Glomerular visceral epithelial cell (primary cell): ENCODE measurements at regions not wholly inside any gene's neighbourhood (a gene's known extent, or its start where the extent isn't known, plus 50 kb on each side); places are given as distances from the start of the nearest gene placed in this dataset.

Source experiments
- DNase-seq: peaks from one replicate; pipeline ENCODE4 v3.0.0-alpha.2; 2016; ENCODE audit errors: extremely low spot score

DNA sequence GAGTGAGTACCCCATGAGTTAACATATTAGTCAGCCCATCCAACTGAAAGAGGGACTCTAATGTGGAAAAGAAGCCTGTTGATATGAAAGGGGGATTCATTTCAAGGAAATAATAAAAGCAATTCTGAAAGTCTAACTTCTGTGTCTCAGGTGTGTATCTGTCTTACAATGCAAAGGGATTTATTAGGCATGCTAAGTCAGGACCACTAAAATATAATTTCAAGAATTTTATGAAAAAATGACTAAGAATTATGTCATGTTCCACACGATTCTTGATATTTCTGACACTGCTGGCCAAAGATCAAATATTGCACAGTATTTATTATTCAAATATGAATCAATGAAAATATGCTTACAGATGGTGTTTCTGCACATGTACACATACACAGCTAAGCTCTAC lies 130.8 kb downstream of the KLF12 start:
- no peak for DNase-seq

DNA sequence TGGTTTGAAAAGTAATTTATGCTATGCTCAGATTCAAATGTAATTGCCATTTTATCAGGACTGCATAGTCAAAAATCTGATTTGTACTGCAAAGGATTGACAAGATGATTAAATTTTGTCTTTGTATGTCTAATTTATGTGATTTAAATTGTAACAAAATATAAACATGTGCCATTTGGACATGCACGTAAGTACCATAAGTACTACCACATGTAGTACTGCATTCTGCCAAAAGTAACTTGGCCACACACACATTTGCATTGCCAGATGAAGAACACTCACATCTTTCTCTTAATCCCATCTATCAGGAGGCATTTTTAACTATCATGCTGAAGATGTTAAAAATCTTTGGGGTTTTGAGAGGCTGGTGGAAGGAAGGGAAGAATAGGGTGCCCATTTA lies 133.3 kb downstream of the KLF12 start:
- DNase-seq: no peak

DNA sequence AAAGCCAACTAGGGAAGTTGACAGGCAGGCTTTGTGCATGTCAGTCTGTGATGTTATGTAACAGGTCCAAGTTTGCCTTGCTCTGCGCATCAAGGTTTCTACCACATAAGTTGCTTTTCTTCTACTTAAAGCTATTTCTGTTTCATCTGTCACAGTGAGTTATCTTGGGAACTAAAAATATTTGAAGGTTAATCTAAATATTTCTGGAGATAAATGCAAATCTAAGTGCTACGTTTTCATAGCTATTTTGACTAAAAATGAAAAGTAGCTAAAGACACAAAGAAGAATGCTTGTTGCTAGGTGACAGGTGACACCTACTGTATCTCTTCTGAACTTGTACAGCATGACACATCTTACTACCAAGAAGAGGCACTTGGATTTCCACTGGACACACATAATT lies 135.6 kb downstream of the KLF12 start:
- no peak for DNase-seq

DNA sequence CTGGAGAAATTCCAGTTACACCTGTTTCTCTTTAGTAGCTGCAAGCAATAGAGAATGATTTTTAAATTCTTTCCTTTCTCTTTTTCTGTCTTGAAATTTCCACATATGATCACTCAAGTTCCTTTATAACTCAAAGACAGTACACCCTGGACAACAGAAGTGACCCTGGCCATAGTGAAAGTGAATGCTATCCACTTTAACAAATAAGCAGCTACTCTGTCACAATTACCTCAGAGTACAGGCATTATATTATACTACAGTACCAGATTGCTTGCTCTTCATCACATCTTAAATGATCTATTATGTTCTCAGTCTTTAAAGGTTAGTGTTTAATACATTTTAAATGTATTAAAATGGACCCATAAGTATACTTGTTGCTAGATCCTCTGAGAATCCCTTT lies 136.2 kb downstream of the KLF12 start:
- no peak for DNase-seq

DNA sequence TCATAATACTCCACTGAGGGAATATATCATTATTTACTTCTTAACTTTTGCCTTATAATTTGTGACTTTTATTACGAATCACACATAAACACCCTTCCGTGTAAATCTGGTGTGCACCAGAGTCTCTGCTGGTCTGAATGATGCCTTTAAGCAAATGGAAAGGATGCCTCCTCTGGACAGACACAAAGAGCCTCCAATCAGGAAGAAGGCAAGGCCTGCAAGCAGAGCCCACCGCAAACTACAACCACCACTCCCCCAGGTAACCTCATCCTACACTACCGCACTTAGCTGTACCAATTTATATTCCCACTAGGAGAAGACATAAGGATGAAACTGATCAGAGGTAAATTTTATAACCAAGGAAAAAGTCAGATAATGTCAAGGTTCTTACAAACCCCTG lies 137.6 kb downstream of the KLF12 start:
- DNase-seq: no peak

DNA sequence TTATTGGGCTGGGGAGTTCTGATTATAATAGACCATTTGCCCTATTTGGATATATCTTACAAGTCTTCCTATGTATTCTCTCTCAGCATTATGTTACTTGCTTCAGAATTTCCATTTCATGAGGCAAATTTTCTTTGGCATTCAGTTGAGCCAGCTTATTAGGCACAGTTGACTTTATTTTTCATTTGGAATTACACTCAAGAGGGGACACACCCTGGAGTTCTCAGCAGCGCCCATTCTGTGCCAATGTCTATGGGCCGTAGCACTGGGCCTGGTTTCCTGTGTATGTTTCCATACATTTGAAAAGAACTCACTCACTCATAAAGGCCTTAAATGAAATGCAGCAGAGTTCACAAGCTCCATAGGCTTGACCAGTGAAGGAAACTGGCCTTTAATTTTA lies 138.5 kb downstream of the KLF12 start:
- DNase-seq: no peak

DNA sequence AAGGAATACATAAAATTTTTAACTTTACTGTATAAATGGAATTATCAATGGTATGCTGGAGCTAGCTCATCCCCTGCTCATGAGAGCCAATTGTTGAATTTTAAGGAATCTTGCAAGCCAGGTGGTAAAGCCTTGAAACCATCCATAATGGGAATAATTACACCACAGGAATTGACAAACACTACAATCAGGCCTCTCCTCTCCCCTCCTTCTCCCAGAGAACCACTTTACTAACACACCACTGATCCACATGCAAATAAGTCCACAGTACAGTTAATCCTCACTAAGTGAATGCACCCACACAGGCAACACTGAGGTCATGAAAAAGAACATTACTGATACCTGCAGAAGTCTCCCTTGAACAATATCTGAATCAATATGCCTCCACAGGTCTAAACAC lies 140.5 kb downstream of the KLF12 start:
- no peak for DNase-seq

DNA sequence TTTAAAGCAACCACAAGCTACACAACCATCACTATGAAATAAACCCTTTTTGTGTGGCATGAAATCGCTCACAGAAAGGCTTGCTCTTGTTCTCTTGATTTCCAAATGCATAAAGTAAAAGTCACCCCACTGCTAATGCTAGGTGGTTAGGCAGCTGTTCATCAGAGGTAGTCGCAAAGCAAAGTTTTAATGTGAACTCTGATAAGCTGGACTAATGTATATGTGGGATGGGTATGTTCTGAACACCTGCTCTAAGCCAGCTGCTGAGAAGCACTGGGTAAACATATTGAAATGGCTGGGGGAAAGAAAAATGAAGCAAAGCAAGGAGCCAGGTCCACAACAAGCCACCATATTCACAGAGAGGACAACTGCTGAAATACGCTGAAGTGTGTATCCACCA lies 142.3 kb downstream of the KLF12 start:
- DNase-seq: no peak

DNA sequence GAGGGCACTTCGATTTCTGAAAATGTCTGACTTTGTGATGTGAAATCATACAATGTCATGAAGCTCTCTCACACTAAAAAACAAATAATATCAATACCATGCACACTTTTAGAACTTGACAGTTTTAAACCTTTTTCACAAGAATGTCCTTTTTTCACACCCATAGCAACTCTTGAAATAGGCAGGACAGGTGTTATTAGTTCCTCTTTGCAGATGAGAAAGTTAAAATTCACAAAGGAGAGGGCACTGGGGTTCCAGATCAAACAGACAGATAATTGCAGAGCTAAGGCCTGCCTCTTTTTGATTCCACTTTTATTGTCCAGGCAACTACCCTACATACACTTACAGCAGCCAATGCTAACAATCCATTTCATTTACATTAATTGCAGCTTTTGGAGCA lies 142.8 kb downstream of the KLF12 start:
- no peak for DNase-seq

DNA sequence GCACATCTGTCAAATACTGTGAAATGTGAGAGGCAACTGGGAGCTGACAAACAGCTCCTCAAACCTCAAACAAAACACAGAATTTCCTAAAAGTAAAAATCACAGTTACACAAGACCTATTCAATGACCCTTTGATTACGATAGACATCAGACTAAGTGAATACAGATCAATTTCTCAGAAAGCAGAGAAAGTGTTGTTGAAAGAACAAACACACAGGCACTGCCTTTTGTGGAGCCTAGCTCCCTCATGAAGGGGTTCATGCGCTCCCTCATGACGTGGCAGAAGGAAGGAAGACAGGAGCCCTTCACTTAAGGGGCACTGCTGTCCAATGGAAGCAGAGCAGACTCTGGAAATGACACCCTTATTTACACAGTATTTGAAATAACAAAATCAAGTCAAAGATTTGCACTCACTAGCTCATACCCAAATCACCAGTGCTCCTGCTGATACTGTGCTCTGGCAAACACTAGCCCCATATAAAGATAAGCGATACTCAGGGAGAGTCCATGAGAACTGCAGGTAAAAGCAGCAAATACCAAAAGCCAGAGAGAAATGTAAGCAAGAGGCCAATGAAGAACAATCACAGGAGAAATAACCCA lies 144.9 kb downstream of the KLF12 start:
- DNase-seq: no peak

DNA sequence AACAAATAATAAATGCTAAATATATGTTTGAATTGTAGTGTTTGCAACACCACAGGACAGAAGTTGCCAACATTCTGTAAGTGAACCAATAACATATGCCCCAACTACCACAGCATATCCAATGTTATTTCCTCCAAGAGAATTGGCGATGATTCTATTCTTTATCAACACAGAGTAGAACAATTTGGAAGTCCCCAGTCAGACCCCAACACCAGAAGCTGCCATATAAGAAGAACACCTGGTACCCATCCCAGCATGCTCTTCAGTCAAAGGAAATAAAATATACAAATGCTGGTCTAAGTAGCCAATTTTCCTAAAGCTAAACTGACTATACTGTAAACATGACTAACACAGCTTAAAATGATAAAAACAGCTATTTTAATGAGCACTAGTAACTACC lies 145.7 kb downstream of the KLF12 start:
- DNase-seq: no peak

DNA sequence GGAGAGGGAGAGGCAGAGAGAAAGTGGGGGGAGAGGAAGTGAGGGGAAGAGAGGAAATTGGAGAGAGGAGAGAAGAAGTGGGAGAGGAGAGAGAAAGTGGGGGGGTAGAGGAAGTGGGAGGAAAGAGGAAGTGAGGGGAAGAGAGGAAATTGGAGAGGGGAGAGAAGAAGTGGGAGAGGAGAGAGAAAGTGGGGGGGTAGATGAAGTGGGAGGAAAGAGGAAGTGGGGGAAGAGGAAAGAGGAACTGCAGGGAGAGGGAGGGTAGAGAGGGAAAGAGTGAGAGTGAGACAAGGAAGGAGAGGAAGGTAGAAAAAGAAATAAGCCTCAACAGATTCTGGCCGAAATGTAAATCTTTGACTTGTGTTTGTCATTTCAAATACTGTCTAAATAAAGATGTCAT lies 146.6 kb downstream of the KLF12 start:
- DNase-seq: no peak

DNA sequence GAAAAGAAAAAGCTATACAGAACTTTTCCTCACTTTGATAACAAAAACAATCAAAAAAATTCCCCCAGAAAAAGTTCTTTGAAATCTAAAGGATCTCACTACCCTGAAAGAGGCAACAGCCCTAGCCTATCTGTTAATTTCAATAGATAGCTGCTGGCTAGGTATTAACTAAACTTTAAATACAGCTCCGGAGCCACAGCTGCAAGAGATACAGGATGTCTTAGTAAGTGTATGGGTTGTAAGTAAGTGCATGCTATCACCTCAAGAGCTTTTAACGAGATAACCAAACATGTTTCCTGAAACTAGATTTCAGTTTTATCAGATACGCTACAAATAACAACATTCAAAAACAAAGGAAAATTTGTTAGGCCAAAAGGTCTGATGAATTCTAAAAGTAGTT lies 148.4 kb downstream of the KLF12 start:
- DNase-seq: no peak

DNA sequence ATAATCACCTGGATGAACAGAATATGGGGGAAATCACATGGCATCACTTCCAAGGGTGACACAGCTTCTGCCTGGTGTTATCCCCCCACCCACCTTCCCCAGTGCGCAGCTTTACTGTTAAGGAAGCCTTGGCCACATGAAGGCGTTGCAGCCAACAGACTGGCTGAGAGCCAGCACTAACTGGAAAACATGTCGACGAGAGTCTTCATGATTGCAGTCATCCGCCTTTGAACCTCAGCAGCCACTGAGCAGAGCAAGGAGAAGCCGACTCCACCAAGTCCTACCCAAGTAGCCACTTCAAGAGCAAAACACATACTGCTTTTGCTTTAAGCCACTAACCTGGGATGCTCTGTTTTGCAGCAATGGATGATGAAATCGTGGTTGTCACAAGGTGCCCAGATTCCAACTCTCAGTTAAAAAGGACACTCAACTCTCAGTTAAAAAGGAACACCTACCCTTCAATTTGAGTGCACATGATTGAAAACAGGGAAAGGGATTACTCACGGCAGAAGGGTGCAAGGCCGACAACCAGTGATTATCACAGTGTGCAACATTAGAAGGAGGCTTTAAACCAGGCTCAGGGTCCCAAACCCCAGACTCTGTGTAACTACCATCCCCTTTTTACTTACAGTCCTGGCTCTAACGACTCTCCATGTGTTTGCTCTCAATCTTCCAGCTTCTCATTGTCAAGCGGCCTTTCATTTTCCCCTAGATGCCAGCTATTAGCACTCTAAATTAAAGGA lies 149.1 kb downstream of the KLF12 start:
- no peak for DNase-seq

DNA sequence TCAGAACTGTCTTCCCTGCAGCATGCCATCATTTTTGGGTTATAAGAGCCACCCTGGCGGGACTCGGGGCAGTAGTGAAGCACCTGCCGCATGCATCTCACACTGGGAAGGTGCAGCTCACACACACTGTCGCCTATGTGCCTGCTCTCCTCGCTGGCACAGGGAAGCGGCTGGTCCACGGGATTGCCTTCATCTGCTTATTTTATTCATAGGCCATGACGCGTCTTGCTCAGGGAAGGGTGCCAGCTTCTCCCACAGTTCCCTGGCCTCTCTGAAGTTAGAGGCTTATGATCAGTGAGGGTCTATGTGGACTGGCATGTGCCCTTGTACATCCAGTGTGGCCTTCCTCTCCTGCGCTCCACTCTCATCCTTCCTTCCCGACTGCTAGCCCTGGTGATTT lies 150.0 kb downstream of the KLF12 start:
- DNase-seq: no peak

DNA sequence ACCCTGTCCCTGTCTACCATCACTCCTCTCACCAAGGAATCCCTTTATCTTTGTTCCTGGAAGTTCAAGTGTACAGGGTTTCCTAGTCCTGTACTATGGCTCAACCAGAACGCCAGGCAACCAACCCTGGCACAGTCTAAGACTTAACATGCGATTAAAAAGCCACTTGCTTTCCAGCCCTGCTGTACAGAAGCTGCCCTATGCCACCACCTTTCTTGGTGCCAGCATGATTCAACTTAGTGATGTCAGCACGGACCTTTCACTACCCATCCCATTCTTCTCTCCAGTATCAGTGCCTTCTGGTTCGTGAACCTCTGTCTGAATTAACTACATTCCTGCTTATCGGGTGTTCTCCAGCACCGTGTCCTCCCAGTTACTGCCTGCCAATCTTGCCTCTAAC lies 151.1 kb downstream of the KLF12 start:
- no peak for DNase-seq

DNA sequence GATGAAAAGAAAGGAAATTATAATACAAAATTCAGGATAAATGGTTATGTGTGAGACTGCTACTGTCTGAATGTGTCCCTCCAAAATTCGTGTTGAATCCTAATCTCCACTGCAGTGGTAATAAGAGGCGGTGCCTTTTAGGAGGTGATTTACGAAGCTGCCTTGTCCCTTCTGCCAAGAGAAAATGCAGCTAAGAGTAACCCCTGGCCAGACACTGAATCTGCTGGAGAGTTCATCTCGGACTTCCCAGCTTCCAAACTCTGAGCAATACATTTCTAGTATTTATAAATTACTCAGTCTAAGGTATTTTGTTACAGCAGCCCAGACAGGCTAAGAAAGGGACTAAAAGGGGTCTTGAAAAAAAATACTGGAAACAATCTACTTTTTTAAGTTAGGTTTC lies 152.6 kb downstream of the KLF12 start:
- DNase-seq: no peak

DNA sequence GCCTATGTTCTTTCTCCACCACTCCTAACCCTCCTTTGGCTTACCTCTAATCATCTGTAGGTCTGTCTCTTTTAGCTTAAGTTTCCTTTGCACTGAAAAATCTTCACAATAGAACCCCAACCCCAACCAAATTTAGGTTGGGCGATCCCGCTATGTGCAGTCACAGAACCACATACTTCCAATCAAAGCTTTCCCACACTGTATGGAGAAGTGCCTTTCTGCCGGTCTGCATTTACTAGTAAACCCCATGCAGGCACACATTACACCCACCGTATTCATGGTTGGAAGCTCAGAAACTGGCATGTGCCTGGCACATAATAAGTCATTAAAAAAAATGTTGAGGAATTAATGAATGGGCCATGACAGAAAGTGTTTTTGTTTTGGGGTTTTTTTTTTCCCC lies 158.4 kb downstream of the KLF12 start:
- DNase-seq: no peak

DNA sequence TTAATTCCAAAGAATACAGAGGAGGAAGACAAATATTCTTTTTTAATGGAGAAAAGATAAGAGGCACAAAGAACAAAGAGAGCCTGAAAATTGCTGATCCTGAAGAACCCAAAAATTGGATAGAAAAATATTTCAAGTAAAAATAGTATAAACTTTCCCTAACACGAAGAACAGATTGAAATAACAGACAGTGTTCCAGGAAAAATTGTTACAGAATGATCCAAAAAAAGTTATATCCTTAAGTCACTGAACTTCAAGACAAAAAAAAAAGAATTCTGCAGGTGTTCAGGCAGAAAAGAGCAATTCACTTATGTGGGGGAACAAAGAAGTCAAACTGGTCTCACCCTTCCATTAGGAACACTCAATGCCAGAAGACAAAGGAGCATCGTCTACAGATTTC lies 160.2 kb downstream of the KLF12 start:
- DNase-seq: no peak

DNA sequence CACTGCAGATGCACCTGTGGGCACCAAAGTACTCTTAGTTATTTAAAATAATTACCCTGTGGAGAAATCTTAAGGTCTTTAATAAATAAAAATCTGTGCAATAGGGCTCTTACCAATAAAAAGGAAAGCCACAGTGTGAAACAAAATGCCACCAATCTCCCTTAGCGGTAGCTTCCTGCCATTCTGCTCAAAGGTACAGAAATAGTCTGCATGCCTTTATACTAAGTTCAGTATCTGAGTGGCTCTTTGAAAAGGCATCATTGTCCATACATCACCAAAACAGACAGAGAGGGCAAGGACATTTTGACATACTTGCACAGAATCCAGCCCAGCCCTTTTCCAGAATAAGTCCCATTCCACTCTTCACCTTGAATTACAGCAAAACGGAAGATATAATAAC lies 161.0 kb downstream of the KLF12 start:
- DNase-seq: no peak

DNA sequence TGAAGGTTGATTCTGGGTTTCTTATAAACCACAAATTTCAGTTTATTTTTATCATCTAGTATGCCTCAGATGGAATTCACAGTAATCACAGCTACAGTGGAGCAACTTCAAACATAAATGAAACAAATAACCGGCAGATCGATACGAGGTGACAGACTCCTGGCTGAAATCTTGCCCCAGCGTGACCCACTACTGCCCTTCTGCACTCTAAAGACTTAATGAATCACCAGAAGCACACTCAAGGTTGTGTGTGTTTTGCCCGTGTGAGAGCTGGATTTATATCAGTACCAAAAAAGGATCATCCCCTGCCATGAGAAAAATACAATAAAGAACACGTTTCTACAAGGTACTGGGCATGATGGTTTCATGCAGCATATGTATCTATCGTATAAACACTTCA lies 161.7 kb downstream of the KLF12 start:
- DNase-seq: no peak

DNA sequence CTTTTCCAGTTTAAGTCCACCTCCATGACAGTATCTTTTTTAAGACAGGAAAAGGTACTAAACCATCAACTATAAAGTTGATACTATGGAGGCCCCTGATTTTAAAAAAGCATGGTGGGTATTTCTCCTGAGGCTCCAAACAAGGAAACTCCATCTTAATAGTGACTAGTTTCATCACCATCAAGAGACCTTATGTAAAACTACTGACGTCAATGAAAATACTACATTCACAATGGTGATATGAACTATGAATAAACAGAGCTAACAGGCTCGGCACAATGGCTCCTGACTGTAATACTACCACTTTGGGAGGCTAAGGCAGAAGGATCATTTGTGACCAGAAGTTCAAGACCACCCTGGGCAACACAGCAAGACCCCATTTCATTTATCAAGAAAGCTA lies 162.7 kb downstream of the KLF12 start:
- DNase-seq: no peak

DNA sequence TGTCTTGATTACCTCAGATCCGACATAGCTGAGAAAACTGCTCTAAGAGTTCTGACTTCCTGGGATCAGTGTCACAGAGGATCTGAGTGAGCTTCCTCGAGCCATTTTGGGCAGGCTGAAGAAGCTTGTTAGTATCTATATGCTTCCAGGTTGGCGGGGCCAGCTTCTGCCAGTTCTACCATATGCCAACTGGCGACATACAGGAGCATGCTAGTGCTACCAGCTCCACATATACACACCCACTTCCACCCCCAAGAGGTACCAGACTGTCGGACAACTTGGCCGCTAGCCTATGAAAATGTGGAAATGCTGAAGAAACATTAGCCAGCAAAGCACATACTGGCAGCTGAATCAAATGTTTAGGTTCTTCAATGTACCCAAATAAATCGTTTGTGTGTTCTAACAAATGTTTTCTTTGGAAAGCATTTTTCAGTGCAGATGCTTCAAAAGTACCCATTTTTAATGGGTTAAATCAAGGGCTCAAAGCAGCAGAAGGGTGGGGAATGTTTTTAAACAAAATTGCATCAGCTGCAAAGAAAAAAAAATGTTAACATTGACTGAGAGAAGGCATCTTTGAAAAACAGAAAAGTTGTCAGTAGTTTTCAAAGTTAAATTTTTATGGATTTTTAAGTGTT lies 163.7 kb downstream of the KLF12 start:
- no peak for DNase-seq
